ENCODE measurements at regions not wholly inside any gene's neighbourhood (a gene's known extent, or its start where the extent isn't known, plus 50 kb on each side); places are given as distances from the start of the nearest gene placed in this dataset.

DNA sequence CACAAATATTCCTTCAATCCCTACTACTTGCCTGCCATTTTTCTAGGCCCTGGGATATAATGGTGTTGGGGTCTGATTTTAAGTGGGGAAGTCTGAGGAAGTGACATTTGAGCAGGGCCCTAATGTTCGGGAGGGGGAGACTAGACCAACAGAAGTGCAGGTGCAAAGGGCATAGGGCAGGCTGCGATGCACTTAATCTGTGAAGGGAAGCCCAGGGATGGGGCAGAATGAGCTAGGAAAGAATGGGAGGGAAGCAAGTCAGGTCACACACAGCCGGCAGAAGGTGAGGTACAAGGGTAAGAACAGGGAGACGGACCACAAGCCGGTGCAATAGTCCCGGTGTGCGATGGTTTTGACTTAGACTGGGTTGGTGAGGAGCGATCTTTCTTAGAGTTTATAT is 146.8 kb downstream of the UNC5CL start:
- Histone ChIP-seq H3K9ac (ENCODE audit: extremely low read depth, low read length, poor library complexity, severe bottlenecking) (no peak overlapping the region), H3K27ac (ENCODE audit: low read depth, low read length) (no peak overlapping the region), H3K27me3 (ENCODE audit: control insufficient read depth, insufficient read depth, low read length, poor library complexity, severe bottlenecking) (no peaks in the 10 kb centered on the region), H3K4me3 (ENCODE audit: low read length) (no peak overlapping the region), H3K9me3 (ENCODE audit: control insufficient read depth, low read length) (no peaks in the 10 kb centered on the region), H3K36me3 (ENCODE audit: control insufficient read depth, insufficient read depth, low read length) (no peaks in the 10 kb centered on the region), H3K4me1 (ENCODE audit: control insufficient read depth, insufficient read depth, low read length) (peaks cover 5% of the 10 kb centered on the region)
- Mint-ChIP-seq H3K27ac (no peak overlapping the region), H3K36me3 (ENCODE audit: low read depth) (no peaks in the 10 kb centered on the region), H3K9me3 (no peaks in the 10 kb centered on the region), H3K27me3 (ENCODE audit: insufficient read depth) (peaks cover 4% of the 10 kb centered on the region), H3K4me3 (no peak overlapping the region), H3K4me1 (peaks cover 19% of the 10 kb centered on the region)
- WGBS, 2 experiments (ENCODE audit: insufficient coverage in 1 of 2, insufficient read length in 1 of 2), result 95 to 96% methylated on average over 2 to 8 of the region's 8 CpGs
- DNase-seq, result no peak
- TF ChIP-seq, protein P1, sequence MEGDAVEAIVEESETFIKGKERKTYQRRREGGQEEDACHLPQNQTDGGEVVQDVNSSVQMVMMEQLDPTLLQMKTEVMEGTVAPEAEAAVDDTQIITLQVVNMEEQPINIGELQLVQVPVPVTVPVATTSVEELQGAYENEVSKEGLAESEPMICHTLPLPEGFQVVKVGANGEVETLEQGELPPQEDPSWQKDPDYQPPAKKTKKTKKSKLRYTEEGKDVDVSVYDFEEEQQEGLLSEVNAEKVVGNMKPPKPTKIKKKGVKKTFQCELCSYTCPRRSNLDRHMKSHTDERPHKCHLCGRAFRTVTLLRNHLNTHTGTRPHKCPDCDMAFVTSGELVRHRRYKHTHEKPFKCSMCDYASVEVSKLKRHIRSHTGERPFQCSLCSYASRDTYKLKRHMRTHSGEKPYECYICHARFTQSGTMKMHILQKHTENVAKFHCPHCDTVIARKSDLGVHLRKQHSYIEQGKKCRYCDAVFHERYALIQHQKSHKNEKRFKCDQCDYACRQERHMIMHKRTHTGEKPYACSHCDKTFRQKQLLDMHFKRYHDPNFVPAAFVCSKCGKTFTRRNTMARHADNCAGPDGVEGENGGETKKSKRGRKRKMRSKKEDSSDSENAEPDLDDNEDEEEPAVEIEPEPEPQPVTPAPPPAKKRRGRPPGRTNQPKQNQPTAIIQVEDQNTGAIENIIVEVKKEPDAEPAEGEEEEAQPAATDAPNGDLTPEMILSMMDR (conservative IDR thresholded peaks at IDR 0.05), result no peak

DNA sequence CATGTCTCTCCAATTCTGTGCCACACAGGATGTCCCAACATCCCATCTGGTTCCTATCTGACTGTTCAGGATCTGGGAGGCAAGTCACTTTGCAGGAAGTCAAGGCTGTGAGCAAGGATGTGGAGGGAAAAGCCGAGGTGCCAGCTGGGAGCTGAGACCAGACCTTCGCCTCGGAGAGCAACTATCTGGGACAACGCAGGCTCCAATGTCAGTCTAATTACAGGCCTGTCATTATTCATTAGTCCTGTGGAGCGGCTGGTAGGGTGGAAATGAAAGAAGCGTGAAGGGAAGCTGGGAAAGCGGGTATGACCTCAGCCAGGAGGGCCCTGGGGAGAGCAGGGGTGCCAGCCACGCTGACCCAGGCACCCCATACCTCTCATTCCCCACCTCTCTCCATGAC is 147.3 kb downstream of the UNC5CL start:
- H3K36me3 ChIP-seq (ENCODE audit: control insufficient read depth, insufficient read depth, low read length), result no peaks in the 10 kb centered on the region
- WGBS, 2 experiments (ENCODE audit: insufficient coverage in 1 of 2, insufficient read length in 1 of 2), result 93% methylated on average over 8 of the region's 8 CpGs; no CpG with 5 or more reads in 1 of the 2 experiments
- H3K27ac ChIP-seq (ENCODE audit: low read depth, low read length), result no peak overlapping the region
- peaks cover 5% of the 10 kb centered on the region for H3K4me1 ChIP-seq (ENCODE audit: control insufficient read depth, insufficient read depth, low read length)
- no peaks in the 10 kb centered on the region for H3K36me3 Mint-ChIP-seq (ENCODE audit: low read depth)
- no peaks in the 10 kb centered on the region for H3K9me3 Mint-ChIP-seq
- no peak for DNase-seq
- TF ChIP-seq, protein P1 (conservative IDR thresholded peaks at IDR 0.05), result no peak
- no peak overlapping the region for H3K27ac Mint-ChIP-seq
- no peaks in the 10 kb centered on the region for H3K27me3 Mint-ChIP-seq (ENCODE audit: insufficient read depth)
- H3K4me3 ChIP-seq (ENCODE audit: low read length), result no peak overlapping the region
- H3K9me3 ChIP-seq (ENCODE audit: control insufficient read depth, low read length), result no peaks in the 10 kb centered on the region
- no peak overlapping the region for H3K9ac ChIP-seq (ENCODE audit: extremely low read depth, low read length, poor library complexity, severe bottlenecking)
- H3K4me1 Mint-ChIP-seq, result peaks cover 19% of the 10 kb centered on the region
- no peak overlapping the region for H3K4me3 Mint-ChIP-seq
- H3K27me3 ChIP-seq (ENCODE audit: control insufficient read depth, insufficient read depth, low read length, poor library complexity, severe bottlenecking), result no peaks in the 10 kb centered on the region

DNA sequence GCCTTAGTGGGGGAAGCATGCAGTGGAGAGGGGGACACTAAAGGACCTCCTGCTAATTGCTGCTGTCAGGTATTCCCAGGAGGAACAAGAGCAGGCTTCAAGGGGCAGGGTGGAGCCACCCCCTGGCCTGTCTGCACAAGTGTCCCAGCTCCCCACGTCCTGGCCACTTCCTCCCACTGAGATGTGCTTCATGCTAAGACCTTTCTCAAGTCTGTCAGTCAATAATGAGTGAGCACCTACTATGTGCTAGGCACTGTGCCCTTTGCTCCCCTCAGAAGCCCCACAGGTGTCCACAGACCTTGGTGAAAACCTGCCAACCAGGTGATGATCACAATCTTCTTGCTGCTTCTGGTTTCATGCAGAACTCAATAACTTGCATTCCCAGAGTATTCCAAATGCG is 147.9 kb downstream of the UNC5CL start:
- TF ChIP-seq, protein P1 (conservative IDR thresholded peaks at IDR 0.05), result no peak
- Mint-ChIP-seq H3K9me3 (no peaks in the 10 kb centered on the region), H3K36me3 (ENCODE audit: low read depth) (no peaks in the 10 kb centered on the region), H3K4me3 (no peak overlapping the region), H3K27me3 (ENCODE audit: insufficient read depth) (no peaks in the 10 kb centered on the region), H3K4me1 (peaks cover 19% of the 10 kb centered on the region), H3K27ac (no peak overlapping the region)
- no peak overlapping the region for H3K4me3 ChIP-seq (ENCODE audit: low read length)
- no peaks in the 10 kb centered on the region for H3K9me3 ChIP-seq (ENCODE audit: control insufficient read depth, low read length)
- peak; percentile 38 for DNase-seq
- H3K4me1 ChIP-seq (ENCODE audit: control insufficient read depth, insufficient read depth, low read length), result peaks cover 5% of the 10 kb centered on the region
- no peaks in the 10 kb centered on the region for H3K36me3 ChIP-seq (ENCODE audit: control insufficient read depth, insufficient read depth, low read length)
- WGBS, 2 experiments (ENCODE audit: insufficient coverage in 1 of 2, insufficient read length in 1 of 2), result 87 to 93% methylated on average over 2 of the region's 2 CpGs
- H3K9ac ChIP-seq (ENCODE audit: extremely low read depth, low read length, poor library complexity, severe bottlenecking), result no peak overlapping the region
- no peaks in the 10 kb centered on the region for H3K27me3 ChIP-seq (ENCODE audit: control insufficient read depth, insufficient read depth, low read length, poor library complexity, severe bottlenecking)
- no peak overlapping the region for H3K27ac ChIP-seq (ENCODE audit: low read depth, low read length)
